A549 (cell line): ENCODE measurements at regions not wholly inside any gene's neighbourhood (a gene's known extent, or its start where the extent isn't known, plus 50 kb on each side); places are given as distances from the start of the nearest gene placed in this dataset.

Experiments used
- ATAC-seq, 2 experiments: fragments of 200-7000 bp in 1 of 2; fragments of >200 bp in 1 of 2; cut with Nextera tagmentation in 1 of 2; cut with Tn5 transposase in 1 of 2; 3 replicates each; pipeline versions ENCODE4 v1.8.0 to v1.9.1; 2018 to 2020; ENCODE audit warnings: mild to moderate bottlenecking in 1 of 2, moderate library complexity in 1 of 2
- CTCF ChIA-PET: fragments of 300-600 bp; sonication (Branson Sonifier 250); formaldehyde crosslinking; extraction: SDS; loops from one replicate; lab custom pipeline; 2021; ENCODE audit warnings: antibody characterized with exemption, inconsistent platforms; lab: Yijun Ruan, JAX
- POLR2A ChIA-PET: fragments of 350-600 bp; formaldehyde crosslinking; extraction: SDS; loops from one replicate; lab custom pipeline; 2021; ENCODE audit warnings: antibody characterized with exemption, inconsistent platforms; lab: Yijun Ruan, JAX
- DNase-seq, 2 experiments: peaks; one replicate each; pipeline versions ENCODE4 v3.0.0 to v3.0.0-alpha.2; 2011 to 2016; ENCODE audit warnings: low read depth in 1 of 2, low spot score in 1 of 2
- FAIRE-seq: peaks from 2 replicates; lab custom pipeline; 2011; peaks lifted over from hg19 to GRCh38; lab: Jason Lieb, UNC
- H3K27ac ChIP-seq, 2 experiments: fragments of >200 bp; sonication (Bioruptor Twin); formaldehyde crosslinking; 3 replicates each; pipeline ENCODE4 v1.5.1; 2016 to 2017
- H3K4me1 ChIP-seq: fragments of >200 bp; sonication (Bioruptor Twin); formaldehyde crosslinking; 3 replicates; pipeline ENCODE4 v1.6.1; 2016
- H3K4me2 ChIP-seq: fragments of >200 bp; sonication (Bioruptor Twin); formaldehyde crosslinking; 3 replicates; pipeline ENCODE4 v1.6.1; 2016
- H3K4me3 ChIP-seq: fragments of >200 bp; sonication (Bioruptor Twin); formaldehyde crosslinking; 3 replicates; pipeline ENCODE4 v1.5.1; 2016
- H3K9me3 ChIP-seq: fragments of >200 bp; sonication (Bioruptor Twin); formaldehyde crosslinking; 3 replicates; pipeline ENCODE4 v1.6.1; 2016
- BHLHE40 ChIP-seq: IDR thresholded peaks from 2 replicates; pipeline ENCODE4 v1.6.1; 2012; ENCODE audit warnings: low read depth, low read length, inconsistent platforms
- CBX2 ChIP-seq: fragments of 200-600 bp; sonication (generic); IDR thresholded peaks from 2 replicates; pipeline ENCODE4 v1.6.1; 2016; ENCODE audit warnings: low read depth, mild to moderate bottlenecking, borderline replicate concordance
- CEBPB ChIP-seq, 2 experiments: fragments of >200 bp in 1 of 2; sonication (Bioruptor Twin) in 1 of 2; formaldehyde crosslinking in 1 of 2; IDR thresholded peaks; 2 replicates each; pipeline ENCODE4 v1.6.1; 2012 to 2016
- EP300 ChIP-seq, 2 experiments: fragments of >200 bp; sonication (Bioruptor Twin); formaldehyde crosslinking; IDR thresholded peaks; 2 replicates in 1 of 2; 3 replicates in 1 of 2; pipeline ENCODE4 v1.6.1; 2016 to 2017
- FOSL2 ChIP-seq, 2 experiments: fragments of 450-650 bp in 1 of 2; fragments of >200 bp in 1 of 2; sonication (Bioruptor Twin) in 1 of 2; formaldehyde crosslinking; IDR thresholded peaks; 2 replicates each; pipeline versions ENCODE4 v1.5.0 to v1.6.1; 2016 to 2020; ENCODE audit warnings: mild to moderate bottlenecking in 1 of 2, moderate library complexity in 1 of 2
- HMGXB4 ChIP-seq: fragments of 250-450 bp; sonication (Bioruptor Pico); IDR thresholded peaks from 2 replicates; pipeline ENCODE4 v1.5.0; 2021; ENCODE audit warnings: mild to moderate bottlenecking, moderate library complexity, borderline replicate concordance
- HOXB5 ChIP-seq: fragments of 250-450 bp; sonication (Bioruptor Pico); IDR thresholded peaks from 2 replicates; pipeline ENCODE4 v1.5.0; 2020; ENCODE audit warnings: mild to moderate bottlenecking, moderate library complexity
- JUN ChIP-seq, 2 experiments: fragments of >200 bp; sonication (Bioruptor Twin); formaldehyde crosslinking; IDR thresholded peaks; 2 replicates in 1 of 2; 3 replicates in 1 of 2; pipeline ENCODE4 v1.6.1; 2016 to 2017
- JUNB ChIP-seq: fragments of >200 bp; sonication (Bioruptor Twin); formaldehyde crosslinking; IDR thresholded peaks from 2 replicates; pipeline ENCODE4 v1.6.1; 2016
- KDM5A ChIP-seq: fragments of 200-600 bp; sonication (generic); IDR thresholded peaks from 2 replicates; pipeline ENCODE4 v1.6.1; 2016; ENCODE audit warnings: antibody characterized with exemption, mild to moderate bottlenecking
- MAFK ChIP-seq: fragments of 450-650 bp; IDR thresholded peaks from 2 replicates; pipeline ENCODE4 v1.6.1; 2014; ENCODE audit not compliant: partially characterized antibody
- NFE2L2 ChIP-seq: fragments of 150-350 bp; conservative IDR thresholded peaks from 2 replicates; pipeline ENCODE4 v1.6.1; 2014; ENCODE audit warnings: low read length
- NR3C1 ChIP-seq: fragments of >200 bp; sonication (Bioruptor Twin); formaldehyde crosslinking; IDR thresholded peaks from 3 replicates; pipeline ENCODE4 v1.6.1; 2017
- RAD21 ChIP-seq, 2 experiments: fragments of >200 bp in 1 of 2; sonication (Bioruptor Twin) in 1 of 2; formaldehyde crosslinking in 1 of 2; IDR thresholded peaks in 1 of 2; conservative IDR thresholded peaks in 1 of 2; 2 replicates in 1 of 2; 3 replicates in 1 of 2; pipeline ENCODE4 v1.6.1; 2012 to 2018; ENCODE audit warnings: inconsistent platforms in 1 of 2
- RFX5 ChIP-seq: fragments of 450-650 bp; IDR thresholded peaks from 2 replicates; pipeline ENCODE4 v1.7.1; 2014; ENCODE audit warnings: antibody characterized with exemption, mild to moderate bottlenecking, moderate library complexity
- SMC3 ChIP-seq: fragments of >200 bp; sonication (Bioruptor Twin); formaldehyde crosslinking; IDR thresholded peaks from 3 replicates; pipeline ENCODE4 v1.6.1; 2018; ENCODE audit warnings: inconsistent platforms
- TFCP2L1 ChIP-seq: fragments of 250-450 bp; sonication (Bioruptor Pico); IDR thresholded peaks from 2 replicates; pipeline ENCODE4 v1.5.0; 2021; ENCODE audit warnings: mild to moderate bottlenecking
- TP53 ChIP-seq: fragments of 250-450 bp; sonication (Bioruptor Pico); IDR thresholded peaks from 2 replicates; pipeline ENCODE4 v1.5.0; 2021; ENCODE audit warnings: mild to moderate bottlenecking, moderate library complexity
- ZNF302 ChIP-seq: fragments of 250-450 bp; sonication (Bioruptor Pico); IDR thresholded peaks from 2 replicates; pipeline ENCODE4 v1.9.0; 2021; ENCODE audit warnings: inconsistent platforms, mild to moderate bottlenecking, moderate library complexity
- ZSCAN20 ChIP-seq: fragments of 250-450 bp; sonication (Bioruptor Pico); IDR thresholded peaks from 2 replicates; pipeline ENCODE4 v1.8.0; 2022; ENCODE audit warnings: mild to moderate bottlenecking, moderate library complexity
- WGBS: methylation state at CpG from one replicate; pipeline ENCODE4 v1.1.6; 2017; ENCODE audit errors: missing lambda C conversion rate; 5-methylcytosine and 5-hydroxymethylcytosine counted together
- TF ChIP-seq, protein P1 (sequence below): IDR thresholded peaks from 2 replicates; pipeline ENCODE4 v1.6.1; 2012
- TF ChIP-seq, protein P2 (sequence below): IDR thresholded peaks from 2 replicates; pipeline ENCODE4 v1.6.1; 2012

- TF ChIP-seq HOXB5 (no peak), BHLHE40 (no peak), TP53 (CRISPR knock-in tag) (no peak)
Observed at GRCh38 chr17:77425348-77425747, 284.6 kb downstream of the SEC14L1 start (continued).

DNA sequence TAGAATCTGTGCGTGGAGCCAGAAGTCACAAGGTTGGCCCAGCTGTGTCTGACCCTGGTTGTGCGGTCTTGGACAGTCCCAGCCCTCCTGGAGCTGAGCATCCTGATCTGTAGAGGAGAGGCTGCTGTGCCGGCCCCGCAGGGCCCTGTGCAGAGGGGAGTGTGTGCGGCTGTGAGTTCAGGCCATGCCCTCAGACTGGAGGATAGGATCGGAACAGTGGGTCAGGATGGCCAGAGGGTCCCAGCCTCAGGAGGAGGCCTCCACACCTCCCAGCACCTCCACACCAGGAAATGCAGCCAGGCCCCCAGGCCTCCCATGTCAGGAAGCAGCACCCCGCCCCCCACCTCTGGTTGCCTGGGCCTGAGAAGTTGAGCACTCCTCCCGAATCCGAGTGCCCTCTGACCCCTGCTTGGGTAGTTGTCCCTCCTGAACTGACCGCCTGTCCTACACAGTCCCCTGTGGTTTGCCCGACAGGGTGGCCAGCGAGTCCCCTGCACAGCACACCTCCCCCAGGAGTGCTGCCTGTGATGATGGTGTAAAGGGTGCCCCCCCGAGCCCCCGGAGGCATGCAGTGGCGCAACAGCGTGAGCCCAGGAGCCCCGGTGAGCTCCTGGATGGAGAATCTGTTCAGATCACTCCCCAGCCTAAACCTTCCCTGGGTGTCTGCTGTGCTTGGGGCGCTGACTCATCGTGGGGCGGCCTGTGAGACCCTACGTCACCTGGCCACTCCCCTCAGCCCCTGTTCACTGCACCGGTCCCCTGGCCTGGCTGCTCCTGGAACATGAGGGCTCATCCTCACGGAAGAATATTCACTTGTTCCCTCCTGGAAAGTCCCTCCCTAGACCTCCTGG lies 285.2 kb downstream of the SEC14L1 start:
- TF ChIP-seq, protein P1, sequence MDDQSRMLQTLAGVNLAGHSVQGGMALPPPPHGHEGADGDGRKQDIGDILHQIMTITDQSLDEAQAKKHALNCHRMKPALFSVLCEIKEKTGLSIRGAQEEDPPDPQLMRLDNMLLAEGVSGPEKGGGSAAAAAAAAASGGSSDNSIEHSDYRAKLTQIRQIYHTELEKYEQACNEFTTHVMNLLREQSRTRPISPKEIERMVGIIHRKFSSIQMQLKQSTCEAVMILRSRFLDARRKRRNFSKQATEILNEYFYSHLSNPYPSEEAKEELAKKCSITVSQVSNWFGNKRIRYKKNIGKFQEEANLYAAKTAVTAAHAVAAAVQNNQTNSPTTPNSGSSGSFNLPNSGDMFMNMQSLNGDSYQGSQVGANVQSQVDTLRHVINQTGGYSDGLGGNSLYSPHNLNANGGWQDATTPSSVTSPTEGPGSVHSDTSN, result no peak
- TF ChIP-seq HMGXB4 (CRISPR knock-in tag) (no peak), JUNB (peak; percentile 52), JUN (IDR thresholded peaks at IDR 0.05) (peak; percentile 34 to 44; a peak in 3 of 5 replicates), RFX5 (0 out of 2 replicates have a peak, but pooled peaks have one; percentile 27), NFE2L2 (peak; percentile 32; the same call in 1 of the 2 replicates), KDM5A (no peak), RAD21 (conservative IDR thresholded peaks at IDR 0.05 in 1 of 2, IDR thresholded peaks at IDR 0.05 in 1 of 2) (peak in 1 of 2 experiments; percentile 35; a peak in 1 of 5 replicates), SMC3 (peak; percentile 32; the same call in 1 of the 3 replicates), CBX2 (no peak), ZSCAN20 (CRISPR knock-in tag) (no peak), FOSL2 (IDR thresholded peaks at IDR 0.05) (peak; percentile 77), FOSL2 (CRISPR knock-in tag; IDR thresholded peaks at IDR 0.05) (peak; percentile 91), ZNF302 (CRISPR knock-in tag) (no peak), TFCP2L1 (CRISPR knock-in tag) (0 out of 2 replicates have a peak, but pooled peaks have one; percentile 36), MAFK (peak; percentile 82), CEBPB (IDR thresholded peaks at IDR 0.05) (peak; percentile 53 to 87; a peak in 3 of 4 replicates), NR3C1 (no peak), HOXB5 (0 out of 2 replicates have a peak, but pooled peaks have one; percentile 60), BHLHE40 (no peak), EP300 (IDR thresholded peaks at IDR 0.05) (peak; percentile 37 to 47; a peak in 2 of 5 replicates)
- TF ChIP-seq, protein P2, sequence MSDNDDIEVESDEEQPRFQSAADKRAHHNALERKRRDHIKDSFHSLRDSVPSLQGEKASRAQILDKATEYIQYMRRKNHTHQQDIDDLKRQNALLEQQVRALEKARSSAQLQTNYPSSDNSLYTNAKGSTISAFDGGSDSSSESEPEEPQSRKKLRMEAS, result peak; percentile 37
- CTCF ChIA-PET, result interaction anchor here (0.6 to 18.7 kb wide), 10 partner anchors 17 to 691 kb away, joined by 3 to 198 read pairs (median 10); no protein-coding TSS in a partner anchor
- DNase-seq (peak; percentile 92 to 97), FAIRE-seq (peak; percentile 80), ATAC-seq (peak; percentile 62 to 82)
- POLR2A ChIA-PET, result no interaction called here
- WGBS, result 17% methylated on average over 16 of the region's 23 CpGs
- no peaks in the 10 kb centered on the region for H3K9me3 ChIP-seq
- peak overlapping the region; percentile 75 to 95 for H3K27ac ChIP-seq
- peaks cover 100% of the 10 kb centered on the region for H3K4me1 ChIP-seq
- peak overlapping the region; percentile 9; the same call in 2 of the 3 replicates for H3K4me3 ChIP-seq
- H3K4me2 ChIP-seq, result peak overlapping the region; percentile 78
